HuH-7.5 (cell line): ENCODE measurements at regions not wholly inside any gene's neighbourhood (a gene's known extent, or its start where the extent isn't known, plus 50 kb on each side); places are given as distances from the start of the nearest gene placed in this dataset.
"Not testable (repeated sequence)": the region's sequence is repeated elsewhere in the genome, so short reads cannot be mapped to it uniquely, and the experiment has no call there.

Source experiments
- DNase-seq: peaks from one replicate; pipeline ENCODE4 v3.0.0; 2011; ENCODE audit warnings: low spot score

GRCh38 chr4:132683957-132684356, 465.1 kb upstream of the PCDH10 start:
- DNase-seq, result no peak

GRCh38 chr4:132691026-132691425, 458.1 kb upstream of the PCDH10 start:
- DNase-seq, result no peak

GRCh38 chr4:132691668-132692067, 457.4 kb upstream of the PCDH10 start:
- no peak for DNase-seq

- no peak for DNase-seq
Observed at GRCh38 chr4:132694775-132695174, 454.3 kb upstream of the PCDH10 start.

- not testable (repeated sequence) for DNase-seq
Observed at GRCh38 chr4:132697505-132697904, 451.6 kb upstream of the PCDH10 start.

GRCh38 chr4:132707955-132708354, 441.1 kb upstream of the PCDH10 start:
- no peak for DNase-seq

- no peak for DNase-seq
Observed at GRCh38 chr4:132709056-132709455, 440.0 kb upstream of the PCDH10 start.

GRCh38 chr4:132710971-132711370, 438.1 kb upstream of the PCDH10 start:
- DNase-seq, result no peak

GRCh38 chr4:132737344-132737743, 411.8 kb upstream of the PCDH10 start:
- DNase-seq, result no peak

GRCh38 chr4:132759199-132759780, 389.8 kb upstream of the PCDH10 start:
- DNase-seq, result no peak

- no peak for DNase-seq
Observed at GRCh38 chr4:132763465-132763864, 385.6 kb upstream of the PCDH10 start.

- no peak for DNase-seq
Observed at GRCh38 chr4:132767901-132768300, 381.2 kb upstream of the PCDH10 start.

GRCh38 chr4:132770776-132771175, 378.3 kb upstream of the PCDH10 start:
- no peak for DNase-seq

GRCh38 chr4:132792310-132792709, 356.8 kb upstream of the PCDH10 start:
- DNase-seq, result no peak

- DNase-seq, result no peak
Observed at GRCh38 chr4:132797856-132798255, 351.2 kb upstream of the PCDH10 start.

- no peak for DNase-seq
Observed at GRCh38 chr4:132809298-132810032, 339.6 kb upstream of the PCDH10 start.

GRCh38 chr4:132813061-132813460, 336.0 kb upstream of the PCDH10 start:
- not testable (repeated sequence) for DNase-seq

- no peak for DNase-seq
Observed at GRCh38 chr4:132818091-132818490, 331.0 kb upstream of the PCDH10 start.

- no peak for DNase-seq
Observed at GRCh38 chr4:132823419-132823818, 325.7 kb upstream of the PCDH10 start.

GRCh38 chr4:132824761-132825160, 324.3 kb upstream of the PCDH10 start:
- no peak for DNase-seq

- DNase-seq, result no peak
Observed at GRCh38 chr4:132827522-132827921, 321.6 kb upstream of the PCDH10 start.

- no peak for DNase-seq
Observed at GRCh38 chr4:132838244-132838643, 310.9 kb upstream of the PCDH10 start.

- no peak for DNase-seq
Observed at GRCh38 chr4:132839070-132839469, 310.0 kb upstream of the PCDH10 start.

- no peak for DNase-seq
Observed at GRCh38 chr4:132859929-132860328, 289.2 kb upstream of the PCDH10 start.
